GM12875 (cell line): ENCODE measurements at regions not wholly inside any gene's neighbourhood (a gene's known extent, or its start where the extent isn't known, plus 50 kb on each side); places are given as distances from the start of the nearest gene placed in this dataset.

Source experiments
- H3K4me3 ChIP-seq: one replicate; pipeline ENCODE4 v1.5.1; 2011; ENCODE audit warnings: low read depth, low read length, control low read depth
- CTCF ChIP-seq: IDR thresholded peaks from 2 replicates; pipeline ENCODE4 v1.5.1; 2011; ENCODE audit warnings: low read depth, mild to moderate bottlenecking, control low read depth, inconsistent platforms, low read length, moderate library complexity, borderline replicate concordance; ENCODE audit not compliant: insufficient read depth

- no peak for TF ChIP-seq CTCF
These were observed 1261.3 kb upstream of the SPRY2 start for GRCh38 chr13:81602241-81602640.

GRCh38 chr13:81597101-81597500, 1256.2 kb upstream of the SPRY2 start:
- no peak overlapping the region for H3K4me3 ChIP-seq
- TF ChIP-seq CTCF = no peak

More at GRCh38 chr13:81602241-81602640, 1261.3 kb upstream of the SPRY2 start:
- H3K4me3 ChIP-seq = no peak overlapping the region

GRCh38 chr13:81596224-81596753, 1255.4 kb upstream of the SPRY2 start:
- TF ChIP-seq CTCF = no peak
- H3K4me3 ChIP-seq = no peak overlapping the region

- no peak for TF ChIP-seq CTCF
- no peak overlapping the region for H3K4me3 ChIP-seq
These were observed 1250.7 kb upstream of the SPRY2 start for GRCh38 chr13:81591528-81592220.

GRCh38 chr13:81582381-81582780, 1241.5 kb upstream of the SPRY2 start:
- TF ChIP-seq CTCF = no peak
- no peak overlapping the region for H3K4me3 ChIP-seq

GRCh38 chr13:81577601-81578195, 1236.8 kb upstream of the SPRY2 start:
- no peak for TF ChIP-seq CTCF
- no peak overlapping the region for H3K4me3 ChIP-seq

GRCh38 chr13:81568824-81569223, 1227.9 kb upstream of the SPRY2 start:
- no peak overlapping the region for H3K4me3 ChIP-seq
- no peak for TF ChIP-seq CTCF
